HUES6 (cell line): ENCODE measurements at regions not wholly inside any gene's neighbourhood (a gene's known extent, or its start where the extent isn't known, plus 50 kb on each side); places are given as distances from the start of the nearest gene placed in this dataset.

Experiments used
- H3K27ac ChIP-seq: 2 replicates; pipeline ENCODE4 v1.7.0; 2013; ENCODE audit warnings: low read depth, mild to moderate bottlenecking, low read length, inconsistent platforms
- H3K27me3 ChIP-seq: 2 replicates; pipeline ENCODE4 v1.6.1; 2013; ENCODE audit warnings: low read length; ENCODE audit not compliant: control insufficient read depth, insufficient read depth
- H3K36me3 ChIP-seq: 2 replicates; pipeline ENCODE4 v1.6.1; 2013; ENCODE audit warnings: low read length; ENCODE audit not compliant: control insufficient read depth, insufficient read depth
- H3K4me1 ChIP-seq: 2 replicates; pipeline ENCODE4 v1.6.1; 2013; ENCODE audit warnings: low read length; ENCODE audit not compliant: control insufficient read depth, insufficient read depth
- H3K4me3 ChIP-seq: 2 replicates; pipeline ENCODE4 v1.5.1; 2013; ENCODE audit warnings: low read depth, low read length
- H3K9ac ChIP-seq: one replicate; pipeline ENCODE4 v1.6.1; 2013; ENCODE audit warnings: mild to moderate bottlenecking, low read length
- H3K9me3 ChIP-seq: 2 replicates; pipeline ENCODE4 v1.6.1; 2013; ENCODE audit warnings: low read depth, low read length; ENCODE audit not compliant: control insufficient read depth, insufficient read depth

DNA sequence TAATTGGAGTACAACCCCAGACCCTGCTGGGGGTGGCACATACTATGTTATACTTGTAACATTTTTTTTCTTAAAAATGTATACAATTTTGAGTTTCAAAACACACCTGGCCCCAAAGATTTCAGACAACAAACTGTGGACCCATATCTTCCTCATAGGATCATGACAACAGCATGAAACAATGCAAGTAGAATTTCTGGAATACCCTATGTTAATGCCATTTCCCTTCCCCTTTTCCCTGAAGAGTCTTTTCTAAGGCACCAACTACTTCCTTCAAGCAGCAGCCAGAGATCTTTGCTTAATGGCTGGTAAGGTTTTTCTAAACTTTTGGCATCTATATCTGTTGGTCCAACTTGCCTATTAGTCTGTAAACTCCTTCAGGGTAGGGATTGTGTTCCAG is 99.9 kb upstream of the SERBP1 start:
- Histone ChIP-seq H3K36me3 (no peaks in the 10 kb centered on the region), H3K9me3 (no peaks in the 10 kb centered on the region), H3K27ac (no peak overlapping the region), H3K4me1 (no peaks in the 10 kb centered on the region), H3K27me3 (no peaks in the 10 kb centered on the region), H3K4me3 (no peak overlapping the region), H3K9ac (no peak overlapping the region)

DNA sequence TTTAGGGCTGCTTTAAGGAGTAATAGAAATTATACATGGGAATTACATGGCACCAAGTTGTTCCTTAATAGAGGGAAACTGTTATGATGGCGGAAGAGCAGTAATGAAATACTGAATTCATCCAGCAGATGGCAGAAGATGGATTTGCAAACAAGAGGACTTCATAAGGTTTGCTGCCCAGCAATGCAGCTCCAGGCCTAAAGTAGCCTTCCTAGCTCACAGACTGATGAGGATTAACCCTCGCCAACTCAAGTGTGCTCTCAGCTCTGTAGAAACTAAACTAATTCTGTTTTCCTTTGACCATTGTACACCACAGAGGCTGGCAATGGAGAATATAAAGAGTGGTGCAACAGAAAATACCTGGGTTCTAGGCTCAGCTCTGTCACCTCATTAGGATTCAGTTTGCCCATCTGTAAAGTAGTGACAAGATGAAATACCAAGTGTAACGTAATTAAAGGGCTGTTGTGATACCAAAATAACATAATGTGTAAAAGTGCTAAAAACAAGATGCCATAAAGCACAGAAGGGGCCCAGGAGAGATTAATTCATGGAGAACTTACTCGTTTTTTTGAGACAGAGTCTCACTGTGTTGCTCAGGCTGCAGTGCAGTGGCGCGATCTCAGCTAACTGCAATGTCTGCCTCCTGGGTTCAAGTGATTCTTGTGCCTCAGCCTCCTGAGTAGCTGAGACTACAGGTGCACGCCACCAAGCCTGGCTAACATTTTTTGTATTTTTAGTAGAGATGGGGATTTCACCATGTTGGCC is 102.4 kb upstream of the SERBP1 start:
- H3K4me1 ChIP-seq, result no peaks in the 10 kb centered on the region

DNA sequence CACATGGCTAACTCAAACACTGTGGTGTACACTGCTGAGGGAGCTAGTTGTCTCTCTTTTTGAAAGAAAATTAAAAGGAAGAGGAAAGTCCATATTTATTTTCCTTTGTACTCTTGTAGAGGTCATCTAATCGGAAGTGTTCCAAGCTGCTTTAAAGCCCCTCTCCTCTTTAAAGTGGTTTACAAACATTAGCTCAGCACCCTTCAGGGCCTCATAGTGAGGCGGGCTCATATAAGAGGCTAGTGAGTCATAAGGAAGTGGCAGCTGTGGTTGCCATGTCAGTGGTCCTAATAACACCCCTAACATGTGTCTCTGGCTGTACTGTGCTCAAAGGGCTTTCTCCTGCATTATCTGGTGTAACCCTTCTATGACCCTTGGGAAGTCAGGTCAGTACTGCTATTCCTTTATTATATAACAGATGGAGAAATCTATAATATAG is 104.4 kb upstream of the SERBP1 start:
- no peaks in the 10 kb centered on the region for H3K36me3 ChIP-seq
- H3K4me3 ChIP-seq, result no peak overlapping the region
- no peaks in the 10 kb centered on the region for H3K9me3 ChIP-seq
- no peak overlapping the region for H3K9ac ChIP-seq
- peaks cover 2% of the 10 kb centered on the region; the same call in 1 of the 2 replicates for H3K4me1 ChIP-seq
- no peak overlapping the region for H3K27ac ChIP-seq
- H3K27me3 ChIP-seq, result no peaks in the 10 kb centered on the region

More for the DNA sequence above, 102.4 kb upstream of the SERBP1 start:
- H3K27ac ChIP-seq, result no peak overlapping the region
- H3K36me3 ChIP-seq, result no peaks in the 10 kb centered on the region
- H3K27me3 ChIP-seq, result no peaks in the 10 kb centered on the region
- no peak overlapping the region for H3K9ac ChIP-seq
- no peak overlapping the region for H3K4me3 ChIP-seq
- no peaks in the 10 kb centered on the region for H3K9me3 ChIP-seq

DNA sequence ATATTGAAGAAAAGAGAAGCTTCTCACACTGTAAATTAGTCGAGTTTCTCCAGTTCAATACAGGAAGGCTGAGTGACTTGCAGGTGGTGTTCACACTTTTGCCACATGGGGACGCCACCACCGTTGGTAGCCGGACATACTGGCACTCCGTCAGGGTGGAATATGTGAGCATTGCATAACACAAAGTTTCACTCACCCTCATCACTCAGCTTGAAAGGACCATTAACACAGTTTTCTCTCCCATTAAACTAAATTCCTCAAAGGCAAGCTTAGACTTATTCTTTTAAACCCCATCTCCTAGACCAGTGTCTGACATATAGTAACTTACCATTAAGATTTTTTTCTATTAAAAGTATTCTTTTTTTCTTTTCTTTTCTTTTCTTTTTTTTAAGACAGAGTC is 105.3 kb upstream of the SERBP1 start:
- Histone ChIP-seq H3K27me3 (no peaks in the 10 kb centered on the region), H3K4me3 (no peak overlapping the region), H3K4me1 (peaks cover 5% of the 10 kb centered on the region; the same call in 1 of the 2 replicates), H3K36me3 (no peaks in the 10 kb centered on the region), H3K9ac (no peak overlapping the region), H3K9me3 (no peaks in the 10 kb centered on the region), H3K27ac (no peak overlapping the region)

DNA sequence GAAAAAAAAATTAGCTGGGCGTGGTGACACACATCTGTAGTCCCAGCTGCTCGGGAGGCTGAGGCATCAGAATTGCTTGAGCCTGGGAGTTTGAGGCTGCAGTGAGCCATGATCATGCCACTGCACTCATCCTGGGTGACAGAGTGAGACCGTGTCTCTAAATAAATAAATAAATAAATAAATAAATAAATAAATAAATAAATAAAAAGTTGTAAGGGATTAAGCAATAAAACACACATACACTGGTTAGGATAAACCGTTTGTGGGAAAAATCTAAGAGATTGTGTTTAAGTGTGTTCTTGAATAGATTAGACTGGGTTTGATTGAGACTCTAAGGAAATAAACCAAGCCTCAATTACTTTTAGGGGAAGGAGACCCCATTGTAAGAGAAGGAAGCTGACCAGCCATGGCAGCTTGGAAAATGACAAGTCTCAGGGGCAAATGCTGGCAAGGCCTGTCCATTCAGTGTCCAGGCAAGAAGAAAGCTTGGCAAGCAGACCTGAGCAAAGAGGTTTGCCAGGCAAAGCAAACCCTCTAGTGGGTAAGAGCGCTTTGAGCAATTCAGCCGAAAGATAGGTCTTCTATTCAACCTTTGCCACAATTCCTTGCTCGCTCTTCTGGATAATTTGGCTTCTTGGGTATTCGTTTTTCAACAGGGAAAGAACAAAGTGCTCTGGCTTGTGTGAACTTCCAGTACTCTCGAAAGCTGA is 106.9 kb upstream of the SERBP1 start:
- no peak overlapping the region for H3K9ac ChIP-seq
- H3K36me3 ChIP-seq, result no peaks in the 10 kb centered on the region
- H3K27me3 ChIP-seq, result no peaks in the 10 kb centered on the region
- H3K4me1 ChIP-seq, result peaks cover 5% of the 10 kb centered on the region; the same call in 1 of the 2 replicates
- no peaks in the 10 kb centered on the region for H3K9me3 ChIP-seq
- no peak overlapping the region for H3K4me3 ChIP-seq
- H3K27ac ChIP-seq, result no peak overlapping the region

DNA sequence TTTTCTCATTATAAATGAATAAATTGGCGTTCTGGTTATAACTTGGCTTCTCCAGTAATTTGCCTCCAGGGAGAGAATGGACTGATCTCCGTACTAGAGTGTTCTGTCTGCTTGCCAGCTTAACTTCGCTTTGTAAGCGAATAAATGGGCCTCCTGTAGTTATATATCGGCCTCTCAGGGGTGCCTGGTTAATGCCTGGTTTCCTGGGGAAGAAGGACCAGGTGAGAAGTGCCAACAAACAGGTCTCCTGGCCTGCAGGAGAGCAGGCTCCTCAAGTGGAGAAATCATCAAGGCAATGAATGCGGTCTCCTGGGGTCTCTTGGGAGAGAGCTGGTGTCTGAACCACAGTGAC is 107.4 kb upstream of the SERBP1 start:
- Histone ChIP-seq H3K4me3 (no peak overlapping the region), H3K9me3 (no peaks in the 10 kb centered on the region), H3K27ac (no peak overlapping the region), H3K4me1 (peaks cover 5% of the 10 kb centered on the region; the same call in 1 of the 2 replicates), H3K9ac (no peak overlapping the region), H3K36me3 (no peaks in the 10 kb centered on the region), H3K27me3 (no peaks in the 10 kb centered on the region)

DNA sequence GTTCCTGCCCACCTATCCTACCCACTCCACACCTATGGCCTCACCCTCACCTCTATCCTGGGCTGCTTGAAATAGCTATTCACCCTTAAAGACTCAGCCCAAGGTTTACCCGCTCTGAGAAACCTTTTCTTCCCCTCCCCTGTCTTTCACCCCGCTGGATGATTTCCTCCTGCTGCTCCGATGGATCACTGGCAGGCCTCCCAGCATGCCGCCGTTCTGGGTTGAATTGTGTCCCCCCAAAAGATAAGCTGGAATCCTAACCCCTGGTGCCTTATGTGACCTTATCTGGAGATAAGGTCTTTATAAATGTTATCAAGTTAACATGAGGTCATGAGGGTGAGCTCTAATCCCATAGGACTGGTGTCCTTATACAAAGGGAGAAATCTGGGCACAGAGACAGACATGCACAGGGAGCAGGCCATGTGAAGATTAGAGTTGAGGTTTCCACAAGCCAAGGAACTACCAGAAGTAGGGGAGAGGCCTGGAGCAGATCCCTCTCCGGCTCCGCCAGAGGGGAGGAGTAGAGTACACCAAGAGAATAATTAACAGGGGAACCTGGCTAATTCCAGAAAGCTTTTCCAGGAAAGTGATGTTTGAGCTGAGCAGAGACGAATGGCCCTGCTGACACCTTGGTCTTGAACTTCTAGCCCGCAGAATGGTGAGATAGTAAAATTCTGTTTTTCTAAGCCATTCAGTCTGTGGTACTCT is 110.0 kb upstream of the SERBP1 start:
- no peak overlapping the region for H3K9ac ChIP-seq
- H3K27ac ChIP-seq, result no peak overlapping the region
- no peak overlapping the region for H3K4me3 ChIP-seq
- H3K9me3 ChIP-seq, result no peaks in the 10 kb centered on the region
- no peaks in the 10 kb centered on the region for H3K36me3 ChIP-seq
- peaks cover 5% of the 10 kb centered on the region; the same call in 1 of the 2 replicates for H3K4me1 ChIP-seq
- no peaks in the 10 kb centered on the region for H3K27me3 ChIP-seq

DNA sequence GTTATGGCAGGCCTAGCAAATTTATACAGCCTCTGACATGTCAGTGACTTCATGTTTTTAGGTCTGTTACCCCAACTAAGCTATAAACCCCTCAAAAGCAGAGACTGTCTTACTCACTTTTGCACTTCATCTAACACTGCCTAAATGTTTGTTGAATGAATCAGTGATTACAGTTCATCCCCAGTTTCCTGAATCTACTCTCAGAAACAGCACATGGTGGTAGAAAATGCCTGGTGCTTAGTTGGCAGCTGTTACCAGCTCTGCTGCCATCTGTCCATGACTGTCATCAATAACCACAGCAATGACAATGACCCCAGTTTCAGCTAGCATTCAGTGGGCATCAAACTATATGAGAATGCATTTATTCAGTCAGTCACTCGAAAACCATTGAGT is 110.5 kb upstream of the SERBP1 start:
- Histone ChIP-seq H3K4me1 (peaks cover 5% of the 10 kb centered on the region; the same call in 1 of the 2 replicates), H3K9ac (no peak overlapping the region), H3K9me3 (no peaks in the 10 kb centered on the region), H3K27me3 (no peaks in the 10 kb centered on the region), H3K27ac (no peak overlapping the region), H3K36me3 (no peaks in the 10 kb centered on the region), H3K4me3 (no peak overlapping the region)

DNA sequence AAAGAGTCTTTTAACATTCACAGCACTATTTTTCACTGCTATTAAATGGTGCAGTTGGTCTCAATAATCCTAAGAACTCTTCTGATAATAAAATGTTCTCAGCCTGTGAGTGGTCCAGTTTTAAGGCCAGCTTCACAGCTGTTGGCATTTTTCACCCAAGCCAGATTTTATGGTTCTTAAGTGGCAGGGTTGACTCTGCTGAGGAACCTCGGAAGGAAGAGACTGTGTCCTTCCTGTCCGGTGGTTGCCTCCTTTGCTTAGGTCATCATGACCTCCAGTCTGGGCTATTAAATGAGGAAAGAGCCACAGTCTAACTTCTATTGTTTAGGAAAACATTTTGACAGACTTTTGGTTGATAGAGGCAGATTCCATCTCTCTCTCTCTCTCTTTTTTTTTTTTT is 112.5 kb upstream of the SERBP1 start:
- no peak overlapping the region for H3K9ac ChIP-seq
- peaks cover 5% of the 10 kb centered on the region; the same call in 1 of the 2 replicates for H3K4me1 ChIP-seq
- H3K4me3 ChIP-seq, result no peak overlapping the region
- no peaks in the 10 kb centered on the region for H3K27me3 ChIP-seq
- H3K36me3 ChIP-seq, result no peaks in the 10 kb centered on the region
- no peaks in the 10 kb centered on the region for H3K9me3 ChIP-seq
- H3K27ac ChIP-seq, result no peak overlapping the region

DNA sequence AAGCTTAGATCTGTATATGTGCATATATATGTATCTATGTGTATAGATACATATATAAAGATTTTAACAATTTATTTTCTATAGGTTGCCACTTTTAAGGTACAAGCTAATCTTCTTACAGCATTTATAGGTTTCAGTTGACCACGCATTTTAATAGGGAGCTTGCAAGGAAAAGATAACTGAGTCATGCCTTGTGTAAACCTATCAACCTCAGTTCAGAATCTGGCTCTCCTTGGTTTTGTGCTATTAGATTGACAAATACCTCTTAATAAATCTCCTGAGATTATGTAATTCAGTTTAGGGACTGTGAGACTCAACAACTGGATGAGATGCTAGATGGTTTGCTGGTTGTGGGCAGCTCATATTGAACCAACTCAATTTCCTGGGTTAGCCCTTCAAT is 114.7 kb upstream of the SERBP1 start:
- H3K36me3 ChIP-seq, result no peaks in the 10 kb centered on the region
- H3K27me3 ChIP-seq, result no peaks in the 10 kb centered on the region
- no peak overlapping the region for H3K9ac ChIP-seq
- H3K4me3 ChIP-seq, result no peak overlapping the region
- no peak overlapping the region for H3K27ac ChIP-seq
- H3K9me3 ChIP-seq, result no peaks in the 10 kb centered on the region
- H3K4me1 ChIP-seq, result peaks cover under 1% of the 10 kb centered on the region; the same call in 1 of the 2 replicates

DNA sequence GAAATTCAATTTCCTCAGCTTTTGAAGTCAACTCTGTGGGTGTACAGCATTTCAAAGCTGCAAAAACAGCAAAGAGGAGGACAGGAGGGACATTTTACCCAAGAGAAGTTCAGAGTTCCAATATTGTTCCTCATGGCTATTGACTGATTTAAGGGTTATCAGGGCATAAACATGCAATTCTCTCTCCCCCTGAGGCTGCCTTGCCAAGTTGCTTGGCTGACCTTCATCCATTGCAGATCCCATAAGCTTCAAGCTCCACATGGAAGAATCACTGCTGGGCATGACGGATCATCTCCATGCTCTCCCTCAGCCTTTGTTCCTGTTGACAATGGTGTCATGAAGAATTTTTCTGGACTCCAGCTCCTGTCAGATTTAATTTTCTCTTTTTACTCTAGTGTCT is 115.2 kb upstream of the SERBP1 start:
- Histone ChIP-seq H3K27me3 (no peaks in the 10 kb centered on the region), H3K27ac (no peak overlapping the region), H3K4me1 (no peaks in the 10 kb centered on the region)

More for the DNA sequence above, 115.2 kb upstream of the SERBP1 start:
- H3K9me3 ChIP-seq, result no peaks in the 10 kb centered on the region
- no peaks in the 10 kb centered on the region for H3K36me3 ChIP-seq
- H3K4me3 ChIP-seq, result no peak overlapping the region
- no peak overlapping the region for H3K9ac ChIP-seq
